ENCODE measurements at regions not wholly inside any gene's neighbourhood (a gene's known extent, or its start where the extent isn't known, plus 50 kb on each side); places are given as distances from the start of the nearest gene placed in this dataset.

DNA sequence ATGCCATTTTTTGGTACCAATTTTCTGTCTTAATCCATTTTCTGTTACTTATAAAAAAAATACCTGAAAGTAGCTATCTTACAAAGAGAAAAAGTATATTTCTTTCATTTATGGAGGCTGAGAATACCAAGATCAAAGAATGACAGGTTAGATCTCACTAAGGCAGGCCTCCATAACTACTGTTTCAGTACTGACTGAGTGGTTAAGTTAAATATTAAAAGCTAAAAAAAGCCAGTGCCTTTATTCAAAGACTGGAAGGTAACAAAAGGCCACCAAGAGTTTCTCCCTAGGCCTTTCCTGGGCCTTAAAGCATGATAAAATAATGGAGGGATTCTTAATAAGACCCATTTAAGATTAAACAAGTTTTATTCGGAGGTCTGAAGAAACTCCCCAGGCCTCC lies 687.7 kb upstream of the ADGRL4 start:
- Histone ChIP-seq H3K4me1 (ENCODE audit: control insufficient read depth in 1 of 2, low read depth in 2 of 2) (no peaks in the 10 kb centered on the region), H3K27ac (no peak overlapping the region), H3K36me3 (no peaks in the 10 kb centered on the region), H3K9me3 (no peaks in the 10 kb centered on the region), H3K27me3 (replicated peaks; ENCODE audit: insufficient read depth) (no peaks in the 10 kb centered on the region), H3K4me3 (no peak overlapping the region)
- DNase-seq (ENCODE audit: low spot score) = no peak
- no peak for TF ChIP-seq CTCF (IDR thresholded peaks at IDR 0.05)
- ATAC-seq (ENCODE audit: insufficient number of reproducible peaks, low FRiP score, low read depth) = no peak

- TF ChIP-seq CTCF (IDR thresholded peaks at IDR 0.05) = no peak
- H3K36me3 ChIP-seq = no peaks in the 10 kb centered on the region
- no peak overlapping the region for H3K27ac ChIP-seq
- H3K27me3 ChIP-seq (replicated peaks; ENCODE audit: insufficient read depth) = no peaks in the 10 kb centered on the region
- H3K4me1 ChIP-seq (ENCODE audit: control insufficient read depth in 1 of 2, low read depth in 2 of 2) = no peaks in the 10 kb centered on the region
- H3K4me3 ChIP-seq = no peak overlapping the region
- H3K9me3 ChIP-seq = no peaks in the 10 kb centered on the region
- DNase-seq (ENCODE audit: low spot score) (no peak), ATAC-seq (ENCODE audit: insufficient number of reproducible peaks, low FRiP score, low read depth) (no peak)
Observed at GRCh38 chr1:79693441-79694114, 687.0 kb upstream of the ADGRL4 start.

DNA sequence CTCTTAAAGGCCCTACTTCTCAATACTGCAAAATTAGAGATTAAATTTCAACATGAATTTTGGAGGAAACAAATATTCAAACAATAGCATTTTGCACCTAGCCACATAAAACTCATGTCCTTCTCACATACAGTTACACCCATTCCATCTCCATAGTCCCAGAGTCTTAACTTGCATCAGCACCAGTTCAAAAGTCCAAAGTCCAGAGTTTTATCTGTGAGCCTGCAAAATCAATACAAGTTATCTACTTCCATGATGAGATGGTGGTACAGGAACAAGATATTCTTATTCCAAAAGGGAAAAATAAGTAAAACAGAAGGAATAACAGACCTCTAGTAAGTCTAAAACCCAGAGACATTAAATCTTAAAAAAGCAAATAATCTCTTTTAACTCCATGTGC lies 686.0 kb upstream of the ADGRL4 start:
- H3K4me3 ChIP-seq = no peak overlapping the region
- H3K4me1 ChIP-seq (ENCODE audit: control insufficient read depth in 1 of 2, low read depth in 2 of 2) = no peaks in the 10 kb centered on the region
- no peak overlapping the region for H3K27ac ChIP-seq
- DNase-seq (ENCODE audit: low spot score) = no peak
- no peak for TF ChIP-seq CTCF (IDR thresholded peaks at IDR 0.05)
- no peaks in the 10 kb centered on the region for H3K9me3 ChIP-seq
- no peaks in the 10 kb centered on the region for H3K36me3 ChIP-seq
- ATAC-seq (ENCODE audit: insufficient number of reproducible peaks, low FRiP score, low read depth) = no peak
- H3K27me3 ChIP-seq (replicated peaks; ENCODE audit: insufficient read depth) = no peaks in the 10 kb centered on the region

GRCh38 chr1:79688932-79689331 lies 682.4 kb upstream of the ADGRL4 start:
- Histone ChIP-seq H3K9me3 (no peaks in the 10 kb centered on the region), H3K36me3 (no peaks in the 10 kb centered on the region), H3K4me1 (ENCODE audit: control insufficient read depth in 1 of 2, low read depth in 2 of 2) (no peaks in the 10 kb centered on the region), H3K4me3 (no peak overlapping the region), H3K27me3 (replicated peaks; ENCODE audit: insufficient read depth) (no peaks in the 10 kb centered on the region), H3K27ac (no peak overlapping the region)
- TF ChIP-seq CTCF (IDR thresholded peaks at IDR 0.05) = no peak
- no peak for ATAC-seq (ENCODE audit: insufficient number of reproducible peaks, low FRiP score, low read depth)
- no peak for DNase-seq (ENCODE audit: low spot score)

- Histone ChIP-seq H3K4me1 (ENCODE audit: control insufficient read depth in 1 of 2, low read depth in 2 of 2) (peaks cover 5 to 13% of the 10 kb centered on the region in 2 donors), H3K27me3 (replicated peaks; ENCODE audit: insufficient read depth) (no peaks in the 10 kb centered on the region), H3K4me3 (no peak overlapping the region), H3K27ac (no peak overlapping the region), H3K36me3 (no peaks in the 10 kb centered on the region), H3K9me3 (peaks cover 6% of the 10 kb centered on the region)
- ATAC-seq (ENCODE audit: insufficient number of reproducible peaks, low FRiP score, low read depth) (no peak), DNase-seq (ENCODE audit: low spot score) (no peak)
- TF ChIP-seq CTCF (IDR thresholded peaks at IDR 0.05) = no peak
Observed at GRCh38 chr1:79683420-79683819, 676.9 kb upstream of the ADGRL4 start.
